Stomach (tissue), 8 donors: ENCODE measurements at regions not wholly inside any gene's neighbourhood (a gene's known extent, or its start where the extent isn't known, plus 50 kb on each side); places are given as distances from the start of the nearest gene placed in this dataset.

Experiments used
- DNase-seq, 2 donors: peaks; one replicate each; pipeline versions ENCODE4 v3.0.0 to v3.0.0-alpha.2; 2013 to 2019
- H3K27ac ChIP-seq, 5 donors: fragments of 200-600 bp in 4 of 5; sonication (generic) in 4 of 5; one replicate each; pipeline ENCODE4 v1.5.1; 2013 to 2019; ENCODE audit warnings: mild to moderate bottlenecking in 1 of 5, moderate library complexity in 1 of 5
- H3K27me3 ChIP-seq, 3 donors: fragments of 200-600 bp; sonication (generic); one replicate each; pipeline ENCODE4 v1.5.1; 2017 to 2019; ENCODE audit warnings: mixed run types in 1 of 3
- H3K36me3 ChIP-seq, 4 donors: fragments of 200-600 bp; sonication (generic); 1 replicate in 3 of 4; 2 replicates in 1 of 4; pipeline ENCODE4 v1.5.1; 2016 to 2019
- H3K4me1 ChIP-seq, 4 donors: fragments of 200-600 bp; sonication (generic); one replicate each; pipeline ENCODE4 v1.5.1; 2016 to 2019
- H3K4me3 ChIP-seq, 4 donors: fragments of 200-600 bp; sonication (generic) in 3 of 4; one replicate each; pipeline ENCODE4 v1.5.1; 2016 to 2019; ENCODE audit warnings: mild to moderate bottlenecking in 1 of 4
- H3K9me3 ChIP-seq, 4 donors: fragments of 200-600 bp; sonication (generic); one replicate each; pipeline ENCODE4 v1.5.1; 2016 to 2019
- EP300 ChIP-seq: sonication (generic); formaldehyde crosslinking; IDR thresholded peaks from one replicate; pipeline ENCODE4 v1.6.1; 2017; ENCODE audit warnings: antibody characterized with exemption
- POLR2A ChIP-seq, 4 donors: fragments of 450-650 bp; IDR thresholded peaks; one replicate each; pipeline ENCODE4 v1.6.1; 2016; ENCODE audit warnings: antibody characterized with exemption in 4 of 4, control low read depth in 2 of 4, mild to moderate bottlenecking in 1 of 4, moderate library complexity in 1 of 4
- POLR2AphosphoS5 ChIP-seq, 3 donors: sonication (generic); formaldehyde crosslinking; IDR thresholded peaks; one replicate each; pipeline ENCODE4 v1.6.1; 2016; ENCODE audit warnings: antibody characterized with exemption in 3 of 3
- WGBS, 5 donors: extraction: QIAGEN DNeasy Blood & Tissue Kit in 3 of 5; methylation state at CpG; one replicate each; pipeline versions ENCODE4 v1.1.5 to v1.1.7; 2013 to 2018; 5-methylcytosine and 5-hydroxymethylcytosine counted together
- intact Hi-C: fragments of 100-400 bp; cut with DNase I; formaldehyde crosslinking; loops from one replicate; pipeline ENCODE4 v1.15.1; 2023; ENCODE audit warnings: low total_unique reads
- TF ChIP-seq, protein P1 (sequence below), 7 experiments: fragments of 450-650 bp in 4 of 7; fragments of 200-600 bp in 3 of 7; sonication (generic) in 3 of 7; IDR thresholded peaks; one replicate each; pipeline ENCODE4 v1.5.1; 2016 to 2019; ENCODE audit warnings: antibody characterized with exemption in 7 of 7, control low read depth in 2 of 7, mild to moderate bottlenecking in 1 of 7
- donor health status: healthy with polysubstance abuse.
- donor health status: Bipolar disorder and iron deficiency.
- donor health status: healthy.

DNA sequence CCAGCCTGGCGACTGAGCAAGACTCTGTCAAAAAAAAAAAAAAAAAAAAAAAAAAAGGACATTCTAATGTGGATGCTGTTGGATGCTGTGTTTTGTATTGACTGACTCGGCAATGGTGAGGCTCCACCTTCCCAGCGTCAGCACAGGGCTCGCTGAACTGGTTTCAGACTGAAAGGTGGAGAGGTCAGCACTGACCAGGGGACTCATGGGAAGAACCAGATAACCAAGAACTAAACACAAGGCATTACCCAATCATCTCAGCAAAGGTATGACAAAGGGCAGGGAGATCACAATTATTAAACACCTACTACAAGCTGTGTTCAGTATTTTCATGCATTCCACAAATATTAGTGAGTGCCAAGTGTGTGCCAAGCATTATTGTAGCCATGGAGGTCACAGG, 103.2 kb downstream of the LRATD1 start:
- H3K36me3 ChIP-seq, result no peaks in the 10 kb centered on the region
- no peaks in the 10 kb centered on the region for H3K27me3 ChIP-seq
- H3K27ac ChIP-seq, result no peak overlapping the region
- peaks cover 0 to 4% (median 0%) of the 10 kb centered on the region in 4 donors for H3K9me3 ChIP-seq
- 54 to 71% (median 60%) methylated on average over 4 of the region's 4 CpGs for WGBS, 5 donors
- H3K4me3 ChIP-seq, result no peak overlapping the region
- no peak for DNase-seq
- intact Hi-C loops, result no loop called here
- TF ChIP-seq, protein P1, sequence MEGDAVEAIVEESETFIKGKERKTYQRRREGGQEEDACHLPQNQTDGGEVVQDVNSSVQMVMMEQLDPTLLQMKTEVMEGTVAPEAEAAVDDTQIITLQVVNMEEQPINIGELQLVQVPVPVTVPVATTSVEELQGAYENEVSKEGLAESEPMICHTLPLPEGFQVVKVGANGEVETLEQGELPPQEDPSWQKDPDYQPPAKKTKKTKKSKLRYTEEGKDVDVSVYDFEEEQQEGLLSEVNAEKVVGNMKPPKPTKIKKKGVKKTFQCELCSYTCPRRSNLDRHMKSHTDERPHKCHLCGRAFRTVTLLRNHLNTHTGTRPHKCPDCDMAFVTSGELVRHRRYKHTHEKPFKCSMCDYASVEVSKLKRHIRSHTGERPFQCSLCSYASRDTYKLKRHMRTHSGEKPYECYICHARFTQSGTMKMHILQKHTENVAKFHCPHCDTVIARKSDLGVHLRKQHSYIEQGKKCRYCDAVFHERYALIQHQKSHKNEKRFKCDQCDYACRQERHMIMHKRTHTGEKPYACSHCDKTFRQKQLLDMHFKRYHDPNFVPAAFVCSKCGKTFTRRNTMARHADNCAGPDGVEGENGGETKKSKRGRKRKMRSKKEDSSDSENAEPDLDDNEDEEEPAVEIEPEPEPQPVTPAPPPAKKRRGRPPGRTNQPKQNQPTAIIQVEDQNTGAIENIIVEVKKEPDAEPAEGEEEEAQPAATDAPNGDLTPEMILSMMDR (IDR thresholded peaks at IDR 0.05), result no peak
- TF ChIP-seq POLR2AphosphoS5 (IDR thresholded peaks at IDR 0.05) (no peak), EP300 (no peak), POLR2A (IDR thresholded peaks at IDR 0.05) (no peak)
- H3K4me1 ChIP-seq, result no peaks in the 10 kb centered on the region

GRCh38 chr2:14737201-14737600, 104.7 kb downstream of the LRATD1 start:
- TF ChIP-seq EP300, result no peak
- TF ChIP-seq POLR2A (IDR thresholded peaks at IDR 0.05), result no peak
- TF ChIP-seq, protein P1 (IDR thresholded peaks at IDR 0.05), result no peak
- TF ChIP-seq POLR2AphosphoS5 (IDR thresholded peaks at IDR 0.05), result no peak
- Histone ChIP-seq H3K4me3 (no peak overlapping the region), H3K9me3 (peaks cover 0 to 4% (median 0%) of the 10 kb centered on the region in 4 donors), H3K27ac (no peak overlapping the region), H3K27me3 (no peaks in the 10 kb centered on the region), H3K4me1 (no peaks in the 10 kb centered on the region), H3K36me3 (no peaks in the 10 kb centered on the region)
- no peak for DNase-seq
- WGBS, 5 donors, result 31 to 52% (median 42%) methylated on average over 1 of the region's 1 CpG
- intact Hi-C loops, result no loop called here

DNA sequence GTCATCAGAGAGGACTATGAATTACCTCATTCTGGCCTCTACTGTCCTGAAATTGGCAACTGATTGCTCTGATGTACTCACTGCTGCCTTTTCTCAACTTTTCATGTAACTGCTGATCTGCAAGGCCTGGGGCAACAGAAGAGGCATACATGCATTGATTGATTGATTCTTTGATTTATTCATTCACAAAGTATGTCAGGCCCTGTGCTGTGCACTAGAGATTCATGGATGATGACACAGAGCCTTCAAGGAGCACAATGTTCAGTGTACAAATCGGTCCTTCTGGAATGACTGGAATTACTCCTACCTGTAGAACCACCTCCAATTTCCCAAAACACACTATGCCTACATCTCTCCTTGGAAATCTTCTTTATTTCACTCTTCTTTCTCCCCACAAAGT, 111.3 kb downstream of the LRATD1 start:
- H3K27ac ChIP-seq, result no peak overlapping the region
- peaks cover 0 to 3% (median 0%) of the 10 kb centered on the region in 4 donors for H3K9me3 ChIP-seq
- no peaks in the 10 kb centered on the region for H3K36me3 ChIP-seq
- no peaks in the 10 kb centered on the region for H3K27me3 ChIP-seq
- 85 to 100% (median 85%) methylated on average over 1 of the region's 1 CpG for WGBS, 5 donors
- intact Hi-C loops, result no loop called here
- no peaks in the 10 kb centered on the region for H3K4me1 ChIP-seq
- no peak overlapping the region for H3K4me3 ChIP-seq
- TF ChIP-seq, protein P1 (IDR thresholded peaks at IDR 0.05), result no peak
- TF ChIP-seq POLR2A (IDR thresholded peaks at IDR 0.05) (no peak), POLR2AphosphoS5 (IDR thresholded peaks at IDR 0.05) (no peak), EP300 (no peak)
- no peak for DNase-seq

DNA sequence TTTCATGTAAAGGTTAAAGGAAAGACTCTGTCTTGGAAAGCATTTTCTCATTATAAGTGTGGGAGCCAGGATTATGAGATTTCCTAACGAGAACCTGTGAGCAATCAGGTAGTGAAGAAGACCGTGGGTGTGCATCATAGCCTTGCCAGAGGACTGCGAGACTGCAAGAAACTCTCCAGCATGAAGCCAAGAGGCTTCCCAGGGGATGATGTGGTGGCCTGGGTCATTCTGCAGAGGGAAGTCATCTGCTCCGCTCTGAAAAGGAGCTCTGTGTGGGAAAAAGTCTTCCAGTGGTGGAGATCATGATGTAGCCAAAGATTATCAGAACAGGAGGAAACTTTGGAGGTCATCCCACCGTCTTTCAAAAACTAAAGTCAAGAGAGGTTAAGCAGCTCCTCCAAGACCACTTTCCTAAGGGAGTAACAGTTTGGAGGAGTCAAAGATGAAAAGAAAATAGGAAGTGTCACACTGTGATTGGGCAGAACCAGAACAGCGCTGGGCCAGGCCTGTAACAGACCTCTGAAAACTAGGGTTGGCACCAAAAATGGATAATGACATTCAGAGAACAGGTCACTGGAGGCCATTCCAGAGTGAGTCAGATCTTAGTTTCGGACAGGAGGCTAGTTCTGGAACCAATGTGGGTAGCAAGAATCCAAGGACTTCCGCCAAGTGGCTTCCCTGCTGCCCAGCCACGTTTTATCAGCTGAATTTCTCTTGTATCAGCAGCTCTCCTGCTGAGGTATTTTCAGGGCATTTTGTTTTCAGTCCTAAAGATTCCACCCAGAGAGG, 113.0 kb downstream of the LRATD1 start:
- Histone ChIP-seq H3K4me1 (no peaks in the 10 kb centered on the region), H3K4me3 (no peak overlapping the region), H3K27me3 (no peaks in the 10 kb centered on the region), H3K27ac (no peak overlapping the region), H3K36me3 (no peaks in the 10 kb centered on the region), H3K9me3 (peaks cover 0 to 6% (median 0%) of the 10 kb centered on the region in 4 donors)
- TF ChIP-seq EP300 (no peak), POLR2AphosphoS5 (IDR thresholded peaks at IDR 0.05) (no peak), POLR2A (IDR thresholded peaks at IDR 0.05) (no peak)
- TF ChIP-seq, protein P1 (IDR thresholded peaks at IDR 0.05), result no peak
- DNase-seq, result no peak
- intact Hi-C loops, result no loop called here
- WGBS, 5 donors, result 74 to 85% (median 83%) methylated on average over 9 of the region's 9 CpGs
